HG03439 (cell line): ENCODE measurements at regions not wholly inside any gene's neighbourhood (a gene's known extent, or its start where the extent isn't known, plus 50 kb on each side); places are given as distances from the start of the nearest gene placed in this dataset.

Experiments used
- ATAC-seq: cut with Tn5 transposase; IDR thresholded peaks from one replicate; pipeline ENCODE4 v1.9.1; 2021; ENCODE audit warnings: mild to moderate bottlenecking, moderate library complexity; ENCODE audit not compliant: unreplicated experiment

DNA sequence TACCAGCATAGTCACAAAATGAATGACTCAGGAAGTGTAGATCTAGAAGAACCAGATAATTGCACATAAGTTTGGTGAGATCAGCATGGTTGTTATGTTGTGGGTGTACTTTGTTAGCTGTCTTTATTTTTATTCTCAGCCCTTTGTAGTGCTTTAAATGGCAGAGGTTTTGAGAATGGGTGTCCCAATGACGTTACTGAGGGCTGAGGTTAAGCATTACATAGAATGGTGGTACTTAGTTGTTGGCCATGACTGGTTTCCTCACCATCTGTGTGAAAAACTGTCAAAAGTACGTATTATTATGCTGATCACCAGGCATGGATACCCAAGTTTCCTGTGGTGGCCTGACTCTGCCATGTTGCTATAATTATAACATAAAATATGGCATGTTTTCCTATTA is 165.8 kb downstream of the UBE2E3 start:
- no peak for ATAC-seq

- ATAC-seq: no peak
Observed at GRCh38 chr2:181149056-181149455, 168.7 kb downstream of the UBE2E3 start.

GRCh38 chr2:181152226-181152625 is 171.8 kb downstream of the UBE2E3 start:
- ATAC-seq: no peak

DNA sequence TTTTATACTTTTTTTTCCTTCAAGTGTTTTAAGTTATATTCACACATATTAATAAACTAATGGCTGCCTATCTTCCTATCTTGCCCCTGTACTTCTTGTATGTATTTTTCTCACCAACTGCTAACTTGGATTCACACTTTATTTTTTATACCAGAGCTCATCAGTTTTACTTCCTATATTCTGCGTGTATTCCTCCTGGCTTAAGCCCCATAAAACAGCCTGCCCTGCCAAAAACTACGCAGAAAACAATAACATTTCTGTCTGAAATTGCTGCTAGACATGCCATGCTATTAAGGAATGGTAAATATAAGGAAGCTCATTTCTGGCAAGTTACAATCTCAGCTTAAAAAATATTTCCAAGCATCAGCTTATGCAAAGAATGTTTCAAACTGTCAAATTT is 172.3 kb downstream of the UBE2E3 start:
- no peak for ATAC-seq

GRCh38 chr2:181153886-181154285 is 173.5 kb downstream of the UBE2E3 start:
- ATAC-seq: no peak

DNA sequence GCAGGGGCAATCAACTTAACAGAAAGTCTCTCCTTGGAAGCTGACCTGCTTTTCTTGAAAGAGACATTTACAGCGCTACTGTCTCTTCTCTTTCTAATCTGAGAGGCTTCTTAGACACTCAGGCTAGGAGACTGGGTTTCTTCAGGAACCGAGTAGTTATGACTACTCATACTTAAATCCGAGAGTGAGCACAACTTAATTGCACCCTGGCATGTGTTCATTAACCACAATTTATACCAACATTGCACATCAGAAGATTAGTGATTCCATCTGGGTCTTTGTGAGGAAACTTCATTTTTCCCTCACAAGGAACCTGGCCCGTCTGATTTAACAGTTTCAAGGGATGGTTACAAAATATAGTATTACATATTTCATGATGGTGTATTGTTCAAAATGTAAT is 176.9 kb downstream of the UBE2E3 start:
- no peak for ATAC-seq

GRCh38 chr2:181158427-181158826 is 178.0 kb downstream of the UBE2E3 start:
- ATAC-seq: no peak

- ATAC-seq: no peak
Observed at GRCh38 chr2:181161615-181162014, 181.2 kb downstream of the UBE2E3 start.

DNA sequence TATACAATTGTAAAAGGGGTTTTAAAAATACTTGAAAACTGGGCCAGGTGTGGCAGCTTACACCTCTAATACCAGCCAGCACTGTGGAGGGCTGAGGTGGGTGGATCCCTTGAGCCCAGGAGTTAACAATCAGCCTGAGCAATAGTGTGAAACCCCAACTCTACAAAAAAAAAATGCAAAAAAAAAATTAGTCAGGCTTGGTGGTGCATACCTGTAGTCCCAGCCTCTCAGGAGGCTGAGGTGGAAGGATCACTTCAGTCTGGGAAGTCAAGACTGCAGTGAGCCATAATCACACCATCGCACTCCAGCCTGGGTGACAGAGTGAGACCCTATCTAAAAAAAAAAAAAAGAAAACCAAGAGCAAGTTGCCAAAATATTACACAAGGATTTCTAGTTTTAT is 182.7 kb downstream of the UBE2E3 start:
- no peak for ATAC-seq

DNA sequence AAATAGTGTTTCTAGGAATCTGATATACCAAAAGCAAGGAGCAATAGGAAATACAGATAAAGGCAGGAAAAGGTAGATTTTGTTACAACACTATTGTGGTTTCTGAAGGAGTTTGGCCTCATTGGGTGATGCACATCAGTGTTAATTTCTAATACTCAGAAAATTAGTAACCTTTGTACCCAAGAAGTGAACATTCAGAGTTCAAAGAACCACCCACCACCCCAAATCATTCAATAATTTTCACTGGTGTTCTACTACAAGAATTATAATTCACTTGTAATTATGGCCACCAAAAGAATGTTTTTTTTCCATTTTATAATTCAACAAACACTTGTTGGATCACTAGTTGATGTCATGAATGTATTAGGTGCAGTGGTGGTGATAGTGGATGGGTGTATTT is 183.3 kb downstream of the UBE2E3 start:
- ATAC-seq: no peak

DNA sequence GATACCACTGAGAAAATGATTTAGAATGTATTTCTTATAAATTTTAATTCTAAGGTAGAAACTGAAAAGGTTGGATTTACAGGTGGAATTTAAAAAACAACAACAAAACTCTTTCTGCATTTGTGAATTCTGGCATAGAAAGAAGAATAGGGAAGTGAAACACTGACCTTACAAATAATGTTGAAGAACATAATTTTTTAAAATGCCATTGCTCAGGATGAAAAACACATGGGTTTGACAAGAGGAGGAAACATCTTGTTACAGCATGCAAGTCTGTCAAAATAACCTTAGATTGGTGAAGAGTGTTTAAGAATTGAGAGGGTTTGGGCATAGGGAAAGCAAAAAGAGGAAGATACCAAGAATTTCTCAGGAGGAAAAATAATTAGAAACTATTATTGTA is 184.3 kb downstream of the UBE2E3 start:
- ATAC-seq: peak; percentile 56

- peak; percentile 60 for ATAC-seq
Observed at GRCh38 chr2:181165199-181165868, 184.9 kb downstream of the UBE2E3 start.

GRCh38 chr2:181169503-181169902 is 189.1 kb downstream of the UBE2E3 start:
- no peak for ATAC-seq

- ATAC-seq: no peak
Observed at GRCh38 chr2:181170256-181170655, 189.9 kb downstream of the UBE2E3 start.

DNA sequence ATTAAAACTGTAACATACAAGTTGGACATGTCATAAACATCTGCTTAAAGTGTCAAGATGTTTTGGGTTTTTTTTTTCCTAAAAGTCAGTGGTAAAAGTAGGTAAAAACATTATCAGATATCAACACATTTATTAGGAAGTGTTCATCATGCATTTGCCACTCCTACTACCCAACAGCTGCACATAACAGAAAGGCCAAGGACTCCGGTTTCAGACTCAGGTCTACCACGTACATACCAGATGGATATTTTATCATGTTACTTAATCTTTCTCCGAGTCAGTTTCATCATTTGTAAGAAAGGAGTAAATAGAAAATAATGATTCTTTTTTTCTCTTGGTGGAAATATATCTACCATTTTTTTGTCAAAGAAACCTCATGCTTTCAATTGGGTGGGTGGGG is 192.3 kb downstream of the UBE2E3 start:
- no peak for ATAC-seq

- no peak for ATAC-seq
Observed at GRCh38 chr2:181174611-181175580, 194.5 kb downstream of the UBE2E3 start.

DNA sequence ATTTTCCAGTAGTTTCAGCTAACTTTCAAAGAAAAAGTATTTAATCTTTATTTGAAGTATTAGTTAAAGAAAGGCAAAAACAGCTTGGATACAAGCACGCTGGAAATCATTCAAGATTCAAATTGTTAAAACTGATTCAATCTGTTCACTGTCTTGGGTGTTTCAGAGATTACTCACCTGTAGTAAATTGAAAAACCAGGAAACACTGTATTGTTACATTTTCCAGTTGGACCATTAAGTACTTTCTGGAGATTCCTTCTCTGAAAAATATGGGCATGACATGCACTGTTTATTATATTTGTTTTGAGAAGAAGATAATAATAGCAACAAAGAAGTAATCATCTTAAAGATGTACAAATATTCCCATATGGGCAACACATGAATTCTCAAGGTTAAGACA is 196.1 kb downstream of the UBE2E3 start:
- no peak for ATAC-seq

GRCh38 chr2:181177376-181177775 is 197.0 kb downstream of the UBE2E3 start:
- no peak for ATAC-seq

- ATAC-seq: no peak
Observed at GRCh38 chr2:181178130-181178529, 197.7 kb downstream of the UBE2E3 start.

GRCh38 chr2:181178823-181179412 is 198.5 kb downstream of the UBE2E3 start:
- no peak for ATAC-seq

- ATAC-seq: peak; percentile 98
Observed at GRCh38 chr2:181183878-181184542, 203.6 kb downstream of the UBE2E3 start.
